Neutrophil (primary cell): ENCODE measurements at regions not wholly inside any gene's neighbourhood (a gene's known extent, or its start where the extent isn't known, plus 50 kb on each side); places are given as distances from the start of the nearest gene placed in this dataset.

Experiments used
- H3K27ac ChIP-seq: fragments of 200-600 bp; sonication (generic); 2 replicates; pipeline ENCODE4 v1.5.1; 2016; ENCODE audit warnings: mild to moderate bottlenecking, moderate library complexity
- H3K27me3 ChIP-seq: fragments of 200-600 bp; sonication (generic); 2 replicates; pipeline ENCODE4 v1.6.0; 2016; ENCODE audit warnings: mild to moderate bottlenecking
- H3K36me3 ChIP-seq: fragments of 200-600 bp; sonication (generic); 2 replicates; pipeline ENCODE4 v1.5.1; 2017
- H3K4me1 ChIP-seq, 2 experiments: fragments of 200-600 bp in 1 of 2; sonication (generic) in 1 of 2; 1 replicate in 1 of 2; 2 replicates in 1 of 2; pipeline versions ENCODE4 v1.5.1 to v1.6.1; 2013 to 2016; ENCODE audit warnings: low read depth in 1 of 2, low read length in 1 of 2, mild to moderate bottlenecking in 1 of 2, moderate library complexity in 1 of 2; ENCODE audit not compliant: control insufficient read depth in 1 of 2, insufficient read depth in 1 of 2
- H3K4me3 ChIP-seq, 2 experiments: fragments of 200-600 bp in 1 of 2; sonication (generic) in 1 of 2; 1 replicate in 1 of 2; 2 replicates in 1 of 2; pipeline ENCODE4 v1.5.1; 2013 to 2016; ENCODE audit warnings: low read depth in 1 of 2, low read length in 1 of 2, mild to moderate bottlenecking in 1 of 2, moderate library complexity in 1 of 2
- H3K9me3 ChIP-seq: fragments of 200-600 bp; sonication (generic); 2 replicates; pipeline ENCODE4 v1.5.1; 2016
- TF ChIP-seq, protein P1 (sequence below): fragments of 200-600 bp; sonication (generic); IDR thresholded peaks from 2 replicates; pipeline ENCODE4 v1.5.1; 2016; ENCODE audit warnings: antibody characterized with exemption

- Histone ChIP-seq H3K4me3 (no peak overlapping the region), H3K27me3 (no peaks in the 10 kb centered on the region), H3K4me1 (no peaks in the 10 kb centered on the region), H3K36me3 (no peaks in the 10 kb centered on the region), H3K27ac (no peak overlapping the region), H3K9me3 (no peaks in the 10 kb centered on the region)
- TF ChIP-seq, protein P1, sequence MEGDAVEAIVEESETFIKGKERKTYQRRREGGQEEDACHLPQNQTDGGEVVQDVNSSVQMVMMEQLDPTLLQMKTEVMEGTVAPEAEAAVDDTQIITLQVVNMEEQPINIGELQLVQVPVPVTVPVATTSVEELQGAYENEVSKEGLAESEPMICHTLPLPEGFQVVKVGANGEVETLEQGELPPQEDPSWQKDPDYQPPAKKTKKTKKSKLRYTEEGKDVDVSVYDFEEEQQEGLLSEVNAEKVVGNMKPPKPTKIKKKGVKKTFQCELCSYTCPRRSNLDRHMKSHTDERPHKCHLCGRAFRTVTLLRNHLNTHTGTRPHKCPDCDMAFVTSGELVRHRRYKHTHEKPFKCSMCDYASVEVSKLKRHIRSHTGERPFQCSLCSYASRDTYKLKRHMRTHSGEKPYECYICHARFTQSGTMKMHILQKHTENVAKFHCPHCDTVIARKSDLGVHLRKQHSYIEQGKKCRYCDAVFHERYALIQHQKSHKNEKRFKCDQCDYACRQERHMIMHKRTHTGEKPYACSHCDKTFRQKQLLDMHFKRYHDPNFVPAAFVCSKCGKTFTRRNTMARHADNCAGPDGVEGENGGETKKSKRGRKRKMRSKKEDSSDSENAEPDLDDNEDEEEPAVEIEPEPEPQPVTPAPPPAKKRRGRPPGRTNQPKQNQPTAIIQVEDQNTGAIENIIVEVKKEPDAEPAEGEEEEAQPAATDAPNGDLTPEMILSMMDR: no peak
Measured at GRCh38 chr1:112262316-112262715, 133.7 kb upstream of the CTTNBP2NL start.

- Histone ChIP-seq H3K36me3 (no peaks in the 10 kb centered on the region), H3K27me3 (no peaks in the 10 kb centered on the region), H3K4me1 (no peaks in the 10 kb centered on the region), H3K9me3 (no peaks in the 10 kb centered on the region), H3K27ac (no peak overlapping the region), H3K4me3 (no peak overlapping the region)
- TF ChIP-seq, protein P1: no peak
Measured at GRCh38 chr1:112263042-112263441, 133.0 kb upstream of the CTTNBP2NL start.

GRCh38 chr1:112263453-112263852 is 132.6 kb upstream of the CTTNBP2NL start:
- H3K9me3 ChIP-seq: no peaks in the 10 kb centered on the region
- TF ChIP-seq, protein P1: no peak
- no peak overlapping the region for H3K4me3 ChIP-seq
- H3K27me3 ChIP-seq: no peaks in the 10 kb centered on the region
- no peaks in the 10 kb centered on the region for H3K4me1 ChIP-seq
- H3K27ac ChIP-seq: no peak overlapping the region
- no peaks in the 10 kb centered on the region for H3K36me3 ChIP-seq

- H3K4me3 ChIP-seq: no peak overlapping the region
- TF ChIP-seq, protein P1: no peak
- H3K9me3 ChIP-seq: no peaks in the 10 kb centered on the region
- no peaks in the 10 kb centered on the region for H3K4me1 ChIP-seq
- H3K27me3 ChIP-seq: no peaks in the 10 kb centered on the region
- H3K27ac ChIP-seq: no peak overlapping the region
- no peaks in the 10 kb centered on the region for H3K36me3 ChIP-seq
Measured at GRCh38 chr1:112264010-112264409, 132.0 kb upstream of the CTTNBP2NL start.

GRCh38 chr1:112264553-112264952 is 131.5 kb upstream of the CTTNBP2NL start:
- H3K4me1 ChIP-seq: no peaks in the 10 kb centered on the region
- TF ChIP-seq, protein P1: no peak
- H3K27ac ChIP-seq: no peak overlapping the region
- H3K9me3 ChIP-seq: no peaks in the 10 kb centered on the region
- no peaks in the 10 kb centered on the region for H3K27me3 ChIP-seq
- no peak overlapping the region for H3K4me3 ChIP-seq
- H3K36me3 ChIP-seq: no peaks in the 10 kb centered on the region

- TF ChIP-seq, protein P1: no peak
- no peak overlapping the region for H3K27ac ChIP-seq
- H3K9me3 ChIP-seq: no peaks in the 10 kb centered on the region
- H3K4me1 ChIP-seq: no peaks in the 10 kb centered on the region
- no peaks in the 10 kb centered on the region for H3K36me3 ChIP-seq
- no peaks in the 10 kb centered on the region for H3K27me3 ChIP-seq
- no peak overlapping the region for H3K4me3 ChIP-seq
Measured at GRCh38 chr1:112265931-112266330, 130.1 kb upstream of the CTTNBP2NL start.
